ENCODE measurements at regions not wholly inside any gene's neighbourhood (a gene's known extent, or its start where the extent isn't known, plus 50 kb on each side); places are given as distances from the start of the nearest gene placed in this dataset.

DNA sequence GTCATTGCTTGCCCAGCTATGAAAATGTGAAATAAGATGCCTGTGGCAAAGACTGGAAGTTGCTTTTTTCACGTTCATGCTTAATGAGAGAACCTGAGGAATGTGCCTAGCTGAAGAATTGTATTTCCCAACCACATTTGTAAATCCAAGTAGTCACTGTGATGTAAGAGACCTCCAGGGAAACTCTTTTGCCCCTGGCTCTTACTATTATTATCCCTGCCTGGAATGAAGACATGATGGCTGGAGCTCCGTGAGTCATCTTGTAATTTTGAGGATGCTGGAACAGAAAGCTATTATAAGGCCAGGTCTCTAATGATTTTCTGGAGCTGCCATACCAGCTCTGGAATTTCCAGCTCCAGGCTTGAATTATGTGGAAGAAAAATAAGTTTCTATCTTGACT is 894.3 kb downstream of the DIAPH3 start:
- no peak overlapping the region for H3K4me3 ChIP-seq (ENCODE audit: low read depth, low read length)
- peak; percentile 82 for DNase-seq (ENCODE audit: low read depth, low spot score)
- CTCF ChIA-PET: no interaction called here
- TF ChIP-seq, protein P1, sequence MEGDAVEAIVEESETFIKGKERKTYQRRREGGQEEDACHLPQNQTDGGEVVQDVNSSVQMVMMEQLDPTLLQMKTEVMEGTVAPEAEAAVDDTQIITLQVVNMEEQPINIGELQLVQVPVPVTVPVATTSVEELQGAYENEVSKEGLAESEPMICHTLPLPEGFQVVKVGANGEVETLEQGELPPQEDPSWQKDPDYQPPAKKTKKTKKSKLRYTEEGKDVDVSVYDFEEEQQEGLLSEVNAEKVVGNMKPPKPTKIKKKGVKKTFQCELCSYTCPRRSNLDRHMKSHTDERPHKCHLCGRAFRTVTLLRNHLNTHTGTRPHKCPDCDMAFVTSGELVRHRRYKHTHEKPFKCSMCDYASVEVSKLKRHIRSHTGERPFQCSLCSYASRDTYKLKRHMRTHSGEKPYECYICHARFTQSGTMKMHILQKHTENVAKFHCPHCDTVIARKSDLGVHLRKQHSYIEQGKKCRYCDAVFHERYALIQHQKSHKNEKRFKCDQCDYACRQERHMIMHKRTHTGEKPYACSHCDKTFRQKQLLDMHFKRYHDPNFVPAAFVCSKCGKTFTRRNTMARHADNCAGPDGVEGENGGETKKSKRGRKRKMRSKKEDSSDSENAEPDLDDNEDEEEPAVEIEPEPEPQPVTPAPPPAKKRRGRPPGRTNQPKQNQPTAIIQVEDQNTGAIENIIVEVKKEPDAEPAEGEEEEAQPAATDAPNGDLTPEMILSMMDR (IDR thresholded peaks at IDR 0.05; ENCODE audit: insufficient read depth, low read length, missing control alignments): no peak
- POLR2A ChIA-PET: no interaction called here

- TF ChIP-seq, protein P1 (IDR thresholded peaks at IDR 0.05; ENCODE audit: insufficient read depth, low read length, missing control alignments): no peak
- DNase-seq (ENCODE audit: low read depth, low spot score): no peak
- ChIA-PET POLR2A (no interaction called here), CTCF (no interaction called here)
- H3K4me3 ChIP-seq (ENCODE audit: low read depth, low read length): no peak overlapping the region
Measured at GRCh38 chr13:59270327-59270726, 893.4 kb downstream of the DIAPH3 start.

DNA sequence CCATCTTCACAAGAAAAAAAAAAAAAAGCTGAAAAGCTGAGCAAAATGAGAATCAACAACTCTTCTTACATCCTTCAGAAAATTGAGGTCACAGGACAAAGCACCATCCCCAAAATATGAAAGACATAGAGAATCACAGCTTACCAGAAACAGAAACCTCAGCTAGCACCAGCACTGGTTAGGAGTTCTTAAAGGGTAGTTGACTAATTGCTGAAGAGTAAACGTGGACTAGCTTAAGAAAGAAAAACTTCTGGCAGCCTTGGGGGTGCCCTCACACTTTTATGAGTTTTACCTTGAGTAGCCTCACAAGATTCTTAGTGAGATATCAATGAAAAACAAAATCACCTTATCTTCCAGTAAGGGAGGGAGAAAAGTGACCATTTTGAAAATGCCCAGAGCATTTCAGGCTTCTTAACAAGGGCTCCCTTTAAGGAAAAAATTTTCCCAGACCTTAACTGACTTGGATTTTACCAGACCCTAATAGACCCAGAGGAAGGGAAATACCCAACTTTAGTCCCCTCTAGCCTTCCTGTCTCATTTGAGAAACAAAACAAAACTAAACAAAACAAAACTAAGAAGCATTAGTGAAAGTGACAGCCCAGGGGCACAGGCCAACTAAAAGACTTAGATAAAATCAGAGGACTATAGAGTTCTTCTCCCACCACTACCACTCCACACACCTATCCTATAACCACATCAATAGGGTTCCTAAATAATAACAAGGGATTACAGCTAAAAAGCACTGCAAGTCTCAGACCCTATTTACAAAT is 888.6 kb downstream of the DIAPH3 start:
- DNase-seq (ENCODE audit: low read depth, low spot score): no peak
- TF ChIP-seq, protein P1 (IDR thresholded peaks at IDR 0.05; ENCODE audit: insufficient read depth, low read length, missing control alignments): no peak
- CTCF ChIA-PET: no interaction called here
- H3K4me3 ChIP-seq (ENCODE audit: low read depth, low read length): no peak overlapping the region
- POLR2A ChIA-PET: no interaction called here

GRCh38 chr13:59276436-59276835 is 887.3 kb downstream of the DIAPH3 start:
- POLR2A ChIA-PET: no interaction called here
- TF ChIP-seq, protein P1 (IDR thresholded peaks at IDR 0.05; ENCODE audit: insufficient read depth, low read length, missing control alignments): no peak
- H3K4me3 ChIP-seq (ENCODE audit: low read depth, low read length): no peak overlapping the region
- CTCF ChIA-PET: no interaction called here
- no peak for DNase-seq (ENCODE audit: low read depth, low spot score)

DNA sequence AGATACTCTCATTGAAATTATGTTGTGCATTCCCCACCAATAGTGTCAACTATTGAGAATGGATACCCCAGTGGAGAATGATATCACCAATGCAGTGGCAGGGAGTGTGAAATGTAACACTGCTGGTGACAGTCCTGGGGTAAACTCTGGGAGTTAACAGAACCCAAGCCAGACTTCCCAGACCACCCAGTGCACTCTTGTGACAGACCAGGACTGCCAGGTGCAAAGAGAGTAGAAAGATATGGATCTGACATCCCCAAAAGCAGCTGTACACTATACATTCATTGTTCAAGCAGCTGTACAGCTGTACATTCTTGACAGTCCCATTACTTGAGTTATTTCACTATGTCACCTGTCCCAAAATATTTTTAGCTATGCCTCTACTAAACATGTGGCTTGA is 886.6 kb downstream of the DIAPH3 start:
- CTCF ChIA-PET: no interaction called here

DNA sequence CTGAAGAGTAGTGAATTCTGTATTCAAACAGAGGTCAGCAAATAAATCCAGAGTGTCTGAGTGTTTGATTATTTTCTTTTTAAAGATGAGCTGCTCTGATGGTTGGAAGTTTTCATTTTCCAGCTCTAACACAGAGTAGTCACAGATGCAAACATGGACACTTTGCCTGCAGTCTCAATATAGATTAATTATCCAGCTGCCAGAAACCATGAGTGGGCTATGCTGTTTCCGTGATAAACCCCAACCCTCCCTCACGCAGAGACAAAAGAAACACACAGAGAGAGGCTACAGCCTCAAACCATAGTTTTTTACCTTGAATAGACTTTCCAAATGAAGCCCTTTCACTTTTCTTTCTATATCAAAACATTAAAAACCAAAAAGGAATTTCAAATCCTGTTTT is 884.7 kb downstream of the DIAPH3 start:
- CTCF ChIA-PET: no interaction called here
- POLR2A ChIA-PET: no interaction called here
- TF ChIP-seq, protein P1 (IDR thresholded peaks at IDR 0.05; ENCODE audit: insufficient read depth, low read length, missing control alignments): no peak
- H3K4me3 ChIP-seq (ENCODE audit: low read depth, low read length): no peak overlapping the region
- DNase-seq (ENCODE audit: low read depth, low spot score): no peak

More for the DNA sequence above, 886.6 kb downstream of the DIAPH3 start:
- TF ChIP-seq, protein P1 (IDR thresholded peaks at IDR 0.05; ENCODE audit: insufficient read depth, low read length, missing control alignments): no peak
- no peak for DNase-seq (ENCODE audit: low read depth, low spot score)
- POLR2A ChIA-PET: no interaction called here
- no peak overlapping the region for H3K4me3 ChIP-seq (ENCODE audit: low read depth, low read length)
